Pulmonary artery endothelial cell (primary cell): ENCODE measurements at regions not wholly inside any gene's neighbourhood (a gene's known extent, or its start where the extent isn't known, plus 50 kb on each side); places are given as distances from the start of the nearest gene placed in this dataset.
"Not testable (repeated sequence)": the region's sequence is repeated elsewhere in the genome, so short reads cannot be mapped to it uniquely, and the experiment has no call there.

Experiments
- DNase-seq: peaks from one replicate; pipeline ENCODE4 v3.0.0-alpha.2; 2011; ENCODE audit warnings: low read depth, low spot score

GRCh38 chr13:50129706-50130122, 114.5 kb downstream of the KCNRG start:
- DNase-seq, result no peak

GRCh38 chr13:50130123-50130946, 115.1 kb downstream of the KCNRG start:
- no peak for DNase-seq

GRCh38 chr13:50131920-50132903, 117.0 kb downstream of the KCNRG start:
- no peak for DNase-seq

- DNase-seq, result no peak
Measured at GRCh38 chr13:50132904-50133357, 117.7 kb downstream of the KCNRG start.

GRCh38 chr13:50133358-50133953, 118.2 kb downstream of the KCNRG start:
- no peak for DNase-seq

- DNase-seq, result no peak
Measured at GRCh38 chr13:50136226-50136625, 121.0 kb downstream of the KCNRG start.

GRCh38 chr13:50136678-50137077, 121.4 kb downstream of the KCNRG start:
- DNase-seq, result no peak

- not testable (repeated sequence) for DNase-seq
Measured at GRCh38 chr13:50139435-50139934, 124.2 kb downstream of the KCNRG start.

- no peak for DNase-seq
Measured at GRCh38 chr13:50140153-50140552, 124.9 kb downstream of the KCNRG start.

- no peak for DNase-seq
Measured at GRCh38 chr13:50140581-50141374, 125.5 kb downstream of the KCNRG start.

- DNase-seq, result no peak
Measured at GRCh38 chr13:50141375-50141975, 126.2 kb downstream of the KCNRG start.

- no peak for DNase-seq
Measured at GRCh38 chr13:50144246-50145160, 129.3 kb downstream of the KCNRG start.

GRCh38 chr13:50149214-50149613, 134.0 kb downstream of the KCNRG start:
- DNase-seq, result no peak

GRCh38 chr13:50149932-50150331, 134.7 kb downstream of the KCNRG start:
- DNase-seq, result no peak

- no peak for DNase-seq
Measured at GRCh38 chr13:50152224-50152623, 137.0 kb downstream of the KCNRG start.

GRCh38 chr13:50152655-50153309, 137.5 kb downstream of the KCNRG start:
- no peak for DNase-seq

GRCh38 chr13:50153401-50153800, 138.2 kb downstream of the KCNRG start:
- DNase-seq, result no peak

GRCh38 chr13:50153876-50154275, 138.6 kb downstream of the KCNRG start:
- DNase-seq, result no peak

- no peak for DNase-seq
Measured at GRCh38 chr13:50154697-50155096, 139.5 kb downstream of the KCNRG start.
